ENCODE measurements at regions not wholly inside any gene's neighbourhood (a gene's known extent, or its start where the extent isn't known, plus 50 kb on each side); places are given as distances from the start of the nearest gene placed in this dataset.

DNA sequence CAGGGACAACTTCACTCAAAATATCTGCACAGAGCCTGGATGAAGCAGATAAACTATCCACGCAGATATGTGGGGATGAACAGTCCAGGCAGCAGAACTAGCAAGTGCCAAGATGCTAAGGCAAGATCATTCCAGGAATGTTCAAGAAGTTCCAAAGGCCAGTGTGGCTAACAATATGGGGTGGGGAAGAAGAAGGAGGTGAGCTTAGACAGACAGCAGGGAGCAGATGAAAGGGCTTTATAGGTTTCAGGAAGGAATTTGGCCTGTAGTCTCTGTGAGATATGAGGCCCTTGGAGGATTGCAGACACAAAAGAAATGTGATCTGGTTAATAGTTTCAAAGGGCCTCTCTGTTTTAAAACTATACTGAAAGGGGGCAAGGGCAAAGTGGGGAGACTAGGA lies 63.5 kb upstream of the PPM1H start:
- TF ChIP-seq CTCF (conservative IDR thresholded peaks at IDR 0.05; ENCODE audit: low read length) = no peak
- TF ChIP-seq EZH2phosphoT487 (IDR thresholded peaks at IDR 0.05; ENCODE audit: borderline replicate concordance) = no peak
